ENCODE measurements at regions not wholly inside any gene's neighbourhood (a gene's known extent, or its start where the extent isn't known, plus 50 kb on each side); places are given as distances from the start of the nearest gene placed in this dataset.
A peak's percentile ranks its signal among the peaks of the same experiment; 100 is the strongest.

- no peak overlapping the region for H3K4me3 ChIP-seq (ENCODE audit: low read length)
- DNase-seq (ENCODE audit: low read depth), result no peak
- TF ChIP-seq CTCF (IDR thresholded peaks at IDR 0.05; ENCODE audit: insufficient read depth, low read depth, low read length, missing control alignments), result no peak
These were observed 81.6 kb downstream of the SLC5A7 start for GRCh38 chr2:108067820-108068405.

GRCh38 chr2:108069515-108070310 is 83.4 kb downstream of the SLC5A7 start:
- DNase-seq (ENCODE audit: low read depth), result no peak
- peak; percentile 37 for TF ChIP-seq CTCF (IDR thresholded peaks at IDR 0.05; ENCODE audit: insufficient read depth, low read depth, low read length, missing control alignments)

GRCh38 chr2:108073415-108074072 is 87.2 kb downstream of the SLC5A7 start:
- no peak for DNase-seq (ENCODE audit: low read depth)
- no peak overlapping the region for H3K4me3 ChIP-seq (ENCODE audit: low read length)
- TF ChIP-seq CTCF (IDR thresholded peaks at IDR 0.05; ENCODE audit: insufficient read depth, low read depth, low read length, missing control alignments), result no peak

More at GRCh38 chr2:108069515-108070310, 83.4 kb downstream of the SLC5A7 start:
- H3K4me3 ChIP-seq (ENCODE audit: low read length), result no peak overlapping the region

GRCh38 chr2:108074150-108074549 is 87.8 kb downstream of the SLC5A7 start:
- no peak overlapping the region for H3K4me3 ChIP-seq (ENCODE audit: low read length)
- TF ChIP-seq CTCF (IDR thresholded peaks at IDR 0.05; ENCODE audit: insufficient read depth, low read depth, low read length, missing control alignments), result no peak
- DNase-seq (ENCODE audit: low read depth), result no peak

GRCh38 chr2:108074946-108075345 is 88.6 kb downstream of the SLC5A7 start:
- no peak for DNase-seq (ENCODE audit: low read depth)
- no peak for TF ChIP-seq CTCF (IDR thresholded peaks at IDR 0.05; ENCODE audit: insufficient read depth, low read depth, low read length, missing control alignments)
- no peak overlapping the region for H3K4me3 ChIP-seq (ENCODE audit: low read length)

- H3K4me3 ChIP-seq (ENCODE audit: low read length), result no peak overlapping the region
- no peak for TF ChIP-seq CTCF (IDR thresholded peaks at IDR 0.05; ENCODE audit: insufficient read depth, low read depth, low read length, missing control alignments)
- no peak for DNase-seq (ENCODE audit: low read depth)
These were observed 90.2 kb downstream of the SLC5A7 start for GRCh38 chr2:108076527-108076926.
